ENCODE measurements at regions not wholly inside any gene's neighbourhood (a gene's known extent, or its start where the extent isn't known, plus 50 kb on each side); places are given as distances from the start of the nearest gene placed in this dataset.

GRCh38 chr3:187618722-187619121 lies 51.5 kb downstream of the SST start:
- peak overlapping the region; percentile 24 for H3K4me3 ChIP-seq
- H3K36me3 ChIP-seq (ENCODE audit: insufficient read depth) = no peaks in the 10 kb centered on the region
- DNase-seq (ENCODE audit: low spot score) (peak; percentile 46), ATAC-seq (peak; percentile 70)
- Mint-ChIP-seq H3K4me1 (peaks cover 53% of the 10 kb centered on the region), H3K4me3 (peak overlapping the region; percentile 28), H3K36me3 (ENCODE audit: low read depth) (no peaks in the 10 kb centered on the region), H3K27me3 (ENCODE audit: insufficient read depth, low read depth, poor library complexity) (peaks cover 64% of the 10 kb centered on the region), H3K9me3 (no peaks in the 10 kb centered on the region), H3K27ac (no peak overlapping the region)
- no peak overlapping the region for H2AFZ ChIP-seq
- H3K9me2 ChIP-seq (ENCODE audit: insufficient read depth) = peaks cover 7% of the 10 kb centered on the region
- no peak overlapping the region for H3K27ac ChIP-seq (ENCODE audit: low read depth)
- peaks cover 54% of the 10 kb centered on the region for H3K27me3 ChIP-seq (ENCODE audit: insufficient read depth)
- no peaks in the 10 kb centered on the region for H3K79me2 ChIP-seq (replicated peaks; ENCODE audit: insufficient read depth)
- H3F3A ChIP-seq (replicated peaks; ENCODE audit: low read depth) = no peaks in the 10 kb centered on the region
- TF ChIP-seq ZNF331 (CRISPR knock-in tag; IDR thresholded peaks at IDR 0.05; ENCODE audit: low read depth) (no peak), NANOG (IDR thresholded peaks at IDR 0.05; ENCODE audit: borderline replicate concordance) (peak; percentile 96)
- H3K4me2 ChIP-seq = peak overlapping the region; percentile 71
- no peaks in the 10 kb centered on the region for H4K20me1 ChIP-seq (replicated peaks; ENCODE audit: insufficient read depth)
- peaks cover 28% of the 10 kb centered on the region for H3K4me1 ChIP-seq (ENCODE audit: insufficient read depth)

GRCh38 chr3:187617213-187617612 lies 53.0 kb downstream of the SST start:
- TF ChIP-seq CTCF (conservative IDR thresholded peaks at IDR 0.05; ENCODE audit: low read depth in 2 of 2) = no peak
- no peak for TF ChIP-seq EZH2 (IDR thresholded peaks at IDR 0.05; ENCODE audit: low read depth, unreplicated experiment)
- TF ChIP-seq NANOG (IDR thresholded peaks at IDR 0.05; ENCODE audit: borderline replicate concordance) = no peak
- no peak for TF ChIP-seq ETS1 (IDR thresholded peaks at IDR 0.05)
- TF ChIP-seq CREB1 (CRISPR knock-in tag; IDR thresholded peaks at IDR 0.05; ENCODE audit: low read depth) = no peak
- no peak for TF ChIP-seq ZNF331 (CRISPR knock-in tag; IDR thresholded peaks at IDR 0.05; ENCODE audit: low read depth)
- no peak for TF ChIP-seq REST (IDR thresholded peaks at IDR 0.05; ENCODE audit: unreplicated experiment)
- TF ChIP-seq ZNF462 (CRISPR knock-in tag; IDR thresholded peaks at IDR 0.05) = no peak
- no peak for TF ChIP-seq ZNF114 (CRISPR knock-in tag; IDR thresholded peaks at IDR 0.05)
- Histone ChIP-seq H3F3A (replicated peaks; ENCODE audit: low read depth) (no peaks in the 10 kb centered on the region), H4K20me1 (replicated peaks; ENCODE audit: insufficient read depth) (no peaks in the 10 kb centered on the region), H3K27ac (ENCODE audit: low read depth) (no peak overlapping the region), H3K4me2 (no peak overlapping the region), H3K9me2 (ENCODE audit: insufficient read depth) (peaks cover 7% of the 10 kb centered on the region), H3K79me2 (replicated peaks; ENCODE audit: insufficient read depth) (no peaks in the 10 kb centered on the region), H2AFZ (no peak overlapping the region), H3K4me1 (ENCODE audit: insufficient read depth) (peaks cover 28% of the 10 kb centered on the region), H3K27me3 (ENCODE audit: insufficient read depth) (peaks cover 54% of the 10 kb centered on the region), H3K4me3 (no peak overlapping the region), H3K36me3 (ENCODE audit: insufficient read depth) (no peaks in the 10 kb centered on the region)
- Mint-ChIP-seq H3K27me3 (ENCODE audit: insufficient read depth, low read depth, poor library complexity) (peaks cover 55% of the 10 kb centered on the region), H3K36me3 (ENCODE audit: low read depth) (no peaks in the 10 kb centered on the region), H3K9me3 (no peaks in the 10 kb centered on the region), H3K4me3 (no peak overlapping the region), H3K27ac (no peak overlapping the region), H3K4me1 (peaks cover 47% of the 10 kb centered on the region)
- ATAC-seq (no peak), DNase-seq (ENCODE audit: low spot score) (no peak)

Measured in GM23338 (cell line).